T1000 (cell line): ENCODE measurements at regions not wholly inside any gene's neighbourhood (a gene's known extent, or its start where the extent isn't known, plus 50 kb on each side); places are given as distances from the start of the nearest gene placed in this dataset.
"Not testable (repeated sequence)": the region's sequence is repeated elsewhere in the genome, so short reads cannot be mapped to it uniquely, and the experiment has no call there.

Experiments
- DNase-seq: peaks from one replicate; lab custom pipeline; 2025; ENCODE audit warnings: mixed read lengths; lab: John Stamatoyannopoulos, UW

DNA sequence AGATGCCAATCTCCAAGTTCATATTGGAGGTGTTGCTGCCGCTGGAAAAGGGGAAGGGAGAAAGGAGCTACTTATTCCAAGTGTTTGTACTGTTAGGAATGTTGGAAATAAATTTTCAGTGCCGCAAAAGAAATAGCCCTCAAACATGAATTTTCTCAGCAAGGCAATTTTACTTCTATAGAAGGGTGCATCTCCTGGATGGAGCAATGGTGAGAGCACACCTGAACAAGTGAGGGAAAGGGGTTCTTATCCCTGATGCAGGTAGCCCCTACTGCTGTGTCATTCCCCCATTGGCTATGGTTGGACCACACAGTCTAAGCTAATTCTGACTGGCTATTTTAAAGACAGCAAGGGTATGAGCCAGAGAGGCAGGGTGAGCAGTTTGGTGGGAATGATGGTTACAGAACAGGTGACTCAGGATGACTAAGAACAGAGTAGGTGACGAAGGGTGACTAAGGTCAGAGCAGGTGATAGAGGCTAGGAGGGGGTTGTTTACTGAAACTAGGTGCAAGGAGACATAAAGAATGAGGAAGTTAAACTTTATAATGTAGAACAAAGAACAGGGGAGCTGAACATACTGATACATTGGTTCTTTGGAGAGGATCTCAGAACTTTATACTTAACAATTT lies 503.5 kb downstream of the EDEM1 start:
- DNase-seq = no peak

DNA sequence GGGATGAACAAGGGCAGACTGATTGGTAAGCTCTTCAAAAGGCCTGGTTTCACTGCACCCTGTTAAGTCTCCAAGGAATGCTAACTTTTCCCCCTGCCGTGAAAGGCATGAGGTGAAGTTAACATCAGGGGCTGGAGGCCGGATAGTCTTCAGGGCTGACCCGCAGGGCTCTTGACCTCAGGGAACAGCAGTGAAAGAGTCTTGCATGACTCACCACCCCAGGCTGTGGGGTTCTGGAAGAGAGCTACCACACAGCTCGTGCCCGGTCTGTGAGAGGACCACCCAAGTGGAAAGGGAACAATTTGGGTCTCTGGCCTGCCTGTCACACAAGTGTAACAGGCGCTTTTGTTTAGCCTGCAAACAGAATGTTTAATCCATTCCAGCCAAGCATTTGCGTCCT lies 504.9 kb downstream of the EDEM1 start:
- DNase-seq = no peak

DNA sequence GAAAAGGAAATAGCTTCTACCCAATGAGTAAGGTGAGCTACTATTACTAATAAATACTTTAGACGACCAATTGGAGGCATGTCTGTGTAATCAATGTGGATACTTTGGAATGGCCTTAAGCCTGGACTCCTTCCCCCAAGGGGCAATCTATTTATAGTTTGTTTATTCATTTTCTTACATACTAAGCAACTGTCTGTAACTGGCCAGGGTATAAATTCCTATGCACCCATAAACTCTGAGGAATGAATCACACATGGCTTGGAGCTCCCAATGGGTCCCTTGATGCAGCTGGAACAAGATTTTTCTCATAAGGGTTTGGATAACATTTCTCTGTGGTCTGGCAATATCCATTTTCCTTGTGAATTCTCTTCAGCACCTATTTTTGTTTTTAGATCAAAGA lies 506.8 kb downstream of the EDEM1 start:
- peak; percentile 52 for DNase-seq

GRCh38 chr3:5698851-5699250 lies 511.3 kb downstream of the EDEM1 start:
- DNase-seq = no peak

DNA sequence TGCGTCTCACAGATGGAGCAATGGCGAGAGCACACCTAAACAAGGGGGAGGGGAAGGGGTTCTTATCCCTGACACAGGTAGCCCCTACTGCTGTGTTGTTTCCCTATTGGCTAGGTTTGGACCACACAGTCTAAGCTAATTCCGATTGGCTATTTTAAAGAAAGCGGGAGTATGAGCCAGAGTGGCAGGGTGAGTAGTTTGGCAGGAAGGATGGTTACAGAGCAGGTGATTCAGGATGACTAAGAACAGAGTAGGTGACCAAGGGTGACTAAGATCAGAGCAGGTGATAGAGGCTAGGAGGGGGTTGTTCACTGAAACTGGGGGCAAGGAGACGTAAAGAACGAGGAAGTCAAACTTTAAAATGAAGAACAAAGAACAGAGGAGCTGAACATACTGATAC lies 511.8 kb downstream of the EDEM1 start:
- no peak for DNase-seq

- no peak for DNase-seq
These were observed 512.3 kb downstream of the EDEM1 start for GRCh38 chr3:5699811-5700210.

DNA sequence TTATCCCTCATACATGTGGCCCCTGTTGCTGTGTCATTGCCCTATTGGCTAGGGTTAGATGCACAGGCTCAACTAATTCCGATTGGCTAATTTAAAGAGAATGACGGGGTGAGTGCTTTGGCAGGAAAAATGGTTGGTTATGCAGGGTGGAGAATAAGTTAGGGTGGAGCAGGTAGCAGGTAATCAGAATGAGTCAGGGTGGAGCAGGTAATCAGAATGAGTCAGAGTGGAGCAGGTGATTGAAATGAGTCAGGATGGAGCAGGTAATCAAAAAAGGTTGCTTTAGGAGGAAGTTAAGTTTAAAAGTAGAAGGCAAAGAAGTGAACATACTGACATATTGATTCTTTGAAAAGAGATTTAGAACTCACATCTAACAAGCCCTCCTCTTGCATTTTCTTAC lies 513.5 kb downstream of the EDEM1 start:
- DNase-seq = not testable (repeated sequence)

- DNase-seq = no peak
These were observed 520.3 kb downstream of the EDEM1 start for GRCh38 chr3:5707794-5708193.

DNA sequence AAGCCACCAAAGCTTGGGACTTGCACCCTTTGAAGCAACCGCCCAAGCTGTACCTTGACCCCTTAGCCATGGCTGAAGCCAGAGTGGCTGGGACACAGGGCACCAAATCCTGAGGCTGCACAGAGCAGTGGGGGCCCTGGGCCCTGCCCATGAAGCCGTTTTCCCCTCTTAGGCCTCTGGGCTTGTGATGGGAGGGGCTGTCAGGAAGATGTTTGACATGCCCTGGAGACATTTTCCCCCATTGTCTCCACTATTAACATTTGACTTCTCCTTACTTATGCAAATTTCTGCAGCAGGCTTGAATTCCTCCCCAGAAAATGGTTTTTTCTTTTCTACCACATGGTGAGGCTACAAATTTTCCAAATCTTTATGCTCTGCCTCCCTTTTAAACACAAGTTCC lies 522.2 kb downstream of the EDEM1 start:
- DNase-seq = no peak

- DNase-seq = no peak
These were observed 523.2 kb downstream of the EDEM1 start for GRCh38 chr3:5710718-5711117.

DNA sequence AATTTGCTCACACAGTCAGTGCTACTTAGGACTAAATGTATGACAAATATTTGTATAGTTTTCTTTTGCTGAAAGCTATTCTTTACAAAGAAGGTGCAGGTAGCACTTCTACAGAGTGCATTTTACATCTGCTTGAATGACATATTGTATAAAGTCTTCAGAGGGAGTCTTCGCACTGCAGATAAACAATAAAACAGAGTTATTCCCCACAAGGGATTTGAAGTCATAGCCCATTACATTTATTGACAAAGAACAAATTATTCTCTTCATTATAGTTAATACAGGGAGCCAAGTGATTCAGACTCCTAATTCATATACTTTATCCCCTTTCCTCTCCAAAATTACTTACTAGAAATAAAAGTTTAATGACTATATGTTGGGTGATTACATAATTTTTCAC lies 529.7 kb downstream of the EDEM1 start:
- DNase-seq = no peak

DNA sequence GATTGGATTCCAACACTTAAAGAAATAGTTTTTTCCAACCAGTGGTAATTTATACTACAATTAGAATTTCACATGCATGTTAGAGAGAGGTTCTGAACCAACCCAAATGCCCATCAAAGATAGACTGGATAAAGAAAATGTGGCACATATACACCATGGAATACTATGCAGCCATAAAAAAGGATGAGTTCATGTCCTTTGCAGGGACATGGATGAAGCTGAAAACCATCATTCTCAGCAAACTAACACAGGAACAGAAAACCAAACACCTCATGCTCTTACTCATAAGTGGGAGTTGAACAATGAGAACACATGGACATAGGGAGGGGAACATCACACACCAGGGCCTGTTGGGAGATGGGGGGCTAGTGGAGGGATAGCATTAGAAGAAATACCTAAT lies 532.2 kb downstream of the EDEM1 start:
- DNase-seq = not testable (repeated sequence)

- DNase-seq = no peak
These were observed 538.3 kb downstream of the EDEM1 start for GRCh38 chr3:5725801-5726200.

DNA sequence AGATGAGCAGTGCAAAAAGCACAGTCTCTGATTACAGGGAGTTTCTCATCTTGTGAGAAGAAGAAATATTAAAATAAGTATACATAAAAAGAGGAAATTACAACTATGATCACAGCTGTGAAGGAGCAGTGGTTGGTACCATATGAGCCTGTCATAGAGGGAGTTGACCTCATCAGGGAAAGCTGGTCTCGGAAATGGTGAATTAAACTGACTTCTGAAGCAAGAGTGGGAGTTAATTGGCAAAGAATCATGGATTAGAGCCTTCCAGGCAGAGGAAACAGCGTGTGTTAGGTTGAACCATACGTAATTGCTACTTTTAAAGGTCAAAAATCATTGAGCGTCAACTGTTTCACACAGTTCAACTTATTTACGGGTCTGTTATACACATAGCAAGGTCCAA lies 539.1 kb downstream of the EDEM1 start:
- DNase-seq = no peak

DNA sequence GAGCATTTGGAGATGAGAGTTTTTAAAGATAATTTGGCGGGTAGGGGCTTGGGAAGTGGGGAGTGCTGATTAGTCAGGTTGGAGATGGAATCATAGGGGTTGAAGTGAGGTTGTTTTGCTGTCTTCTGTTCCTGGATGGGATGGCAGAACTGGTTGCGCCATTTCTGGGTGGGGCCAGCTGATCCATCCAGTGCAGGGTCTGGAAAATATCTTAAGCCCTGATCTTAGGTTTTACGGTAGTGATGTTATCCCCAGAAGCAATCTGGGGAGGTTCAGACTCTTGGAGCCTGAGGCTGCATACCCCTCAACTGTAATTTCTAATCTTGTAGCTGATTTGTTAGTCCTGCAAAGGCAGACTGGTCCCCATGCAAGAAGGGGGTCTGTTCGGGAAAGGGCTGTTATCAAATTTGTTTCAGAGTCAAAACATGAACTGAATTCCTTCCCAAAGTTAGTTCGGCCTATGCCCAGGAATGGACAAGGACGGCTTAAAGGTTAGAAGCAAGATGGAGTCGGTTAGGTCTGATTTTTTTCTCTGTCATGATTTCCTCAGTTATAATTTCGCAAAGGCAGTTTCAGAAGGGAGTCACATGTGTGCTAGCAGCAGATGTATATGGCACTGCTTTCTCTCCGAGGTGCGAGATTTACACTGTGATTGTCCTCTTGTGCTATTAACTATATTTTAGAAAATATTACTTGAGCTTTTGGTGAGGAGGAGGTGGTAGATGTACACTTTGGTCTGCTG lies 540.4 kb downstream of the EDEM1 start:
- DNase-seq = no peak

GRCh38 chr3:5729852-5730251 lies 542.3 kb downstream of the EDEM1 start:
- no peak for DNase-seq

- no peak for DNase-seq
These were observed 543.6 kb downstream of the EDEM1 start for GRCh38 chr3:5731100-5731499.

- DNase-seq = no peak
These were observed 544.6 kb downstream of the EDEM1 start for GRCh38 chr3:5732081-5732480.

GRCh38 chr3:5733995-5734394 lies 546.5 kb downstream of the EDEM1 start:
- DNase-seq = no peak

DNA sequence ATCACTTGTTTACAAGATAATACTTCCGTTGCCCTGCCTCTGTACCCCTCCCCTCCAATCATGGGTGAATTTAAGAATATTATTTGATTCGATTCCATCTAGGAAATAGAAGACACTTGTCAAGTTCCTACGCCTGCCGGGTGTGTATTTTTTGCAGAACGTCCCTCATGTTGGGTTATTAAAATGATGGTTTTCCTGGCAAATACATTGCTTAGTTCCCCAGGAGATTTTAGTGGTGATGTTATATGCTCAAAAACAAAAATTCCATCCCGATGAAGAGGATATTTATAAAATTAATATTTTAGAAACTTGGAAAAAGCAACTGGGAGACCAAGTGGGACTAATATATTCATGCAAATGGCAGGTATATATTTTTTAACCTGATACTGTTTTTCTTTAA lies 548.4 kb downstream of the EDEM1 start:
- no peak for DNase-seq

DNA sequence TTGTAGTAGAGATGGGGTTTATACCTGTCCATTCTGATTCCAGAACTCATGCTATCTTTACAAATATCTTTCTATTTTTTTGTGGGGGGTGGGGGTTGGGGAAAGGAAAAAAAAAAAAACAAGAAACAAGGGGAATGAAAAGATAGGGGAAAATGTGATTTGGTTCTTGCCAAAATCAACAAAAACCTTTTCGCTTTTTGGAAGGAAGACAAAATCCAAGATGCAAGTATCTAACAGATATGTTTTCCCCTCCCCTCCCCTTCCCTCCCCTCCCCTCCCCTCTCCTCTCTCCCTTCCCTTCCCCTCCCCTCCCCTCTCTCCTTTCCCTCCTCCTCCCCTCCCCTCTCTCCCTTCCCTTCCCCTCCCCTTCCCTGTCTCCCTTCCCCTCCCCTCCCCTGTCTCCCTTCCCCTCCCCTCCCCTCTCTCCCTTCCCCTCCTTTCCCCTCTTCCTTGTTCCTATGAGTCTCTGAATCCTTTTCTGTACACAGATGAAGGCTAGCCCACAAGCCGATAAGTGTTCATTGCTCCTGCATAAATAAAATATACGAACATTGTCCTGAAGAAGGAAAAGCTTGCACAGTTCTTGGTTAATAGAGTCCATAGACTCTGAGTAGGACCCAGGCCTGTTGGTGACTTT lies 551.9 kb downstream of the EDEM1 start:
- DNase-seq = no peak

DNA sequence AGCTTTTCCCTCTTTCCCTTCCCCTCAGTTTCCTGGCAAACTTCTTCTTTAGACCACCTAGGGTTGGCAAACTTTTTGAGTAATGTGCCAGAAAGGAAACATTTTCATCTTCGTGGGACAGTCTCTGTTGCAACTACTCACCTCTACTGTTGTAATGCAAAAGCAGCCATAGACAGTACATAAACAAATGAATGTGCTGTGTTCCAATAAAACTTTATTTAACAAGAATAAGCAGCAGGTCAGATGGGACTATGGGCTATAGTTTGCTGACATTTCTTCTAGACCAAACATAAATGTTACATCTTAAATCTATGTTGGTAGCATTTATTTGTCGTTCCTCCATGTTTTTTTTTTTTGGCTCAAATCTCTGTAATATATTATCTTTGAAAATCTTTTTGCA lies 552.4 kb downstream of the EDEM1 start:
- DNase-seq = no peak

GRCh38 chr3:5741017-5741416 lies 553.5 kb downstream of the EDEM1 start:
- no peak for DNase-seq
